ENCODE measurements at regions not wholly inside any gene's neighbourhood (a gene's known extent, or its start where the extent isn't known, plus 50 kb on each side); places are given as distances from the start of the nearest gene placed in this dataset.

GRCh38 chr15:70424937-70425411, 327.3 kb upstream of the TLE3 start:
- TF ChIP-seq CTCF (IDR thresholded peaks at IDR 0.05; ENCODE audit: insufficient read depth, low read length): no peak
- TF ChIP-seq POLR2AphosphoS5 (IDR thresholded peaks at IDR 0.05; ENCODE audit: low read depth): peak; percentile 68
- no peak for TF ChIP-seq REST (IDR thresholded peaks at IDR 0.05; ENCODE audit: insufficient replicate concordance, low read depth)
- no peak for TF ChIP-seq GABPA (IDR thresholded peaks at IDR 0.05; ENCODE audit: low read depth)
